GM19463 (cell line): ENCODE measurements at regions not wholly inside any gene's neighbourhood (a gene's known extent, or its start where the extent isn't known, plus 50 kb on each side); places are given as distances from the start of the nearest gene placed in this dataset.

Experiments used
- ATAC-seq: cut with Tn5 transposase; IDR thresholded peaks from one replicate; pipeline ENCODE4 v1.9.1; 2021; ENCODE audit warnings: mild to moderate bottlenecking, moderate library complexity; ENCODE audit not compliant: unreplicated experiment

DNA sequence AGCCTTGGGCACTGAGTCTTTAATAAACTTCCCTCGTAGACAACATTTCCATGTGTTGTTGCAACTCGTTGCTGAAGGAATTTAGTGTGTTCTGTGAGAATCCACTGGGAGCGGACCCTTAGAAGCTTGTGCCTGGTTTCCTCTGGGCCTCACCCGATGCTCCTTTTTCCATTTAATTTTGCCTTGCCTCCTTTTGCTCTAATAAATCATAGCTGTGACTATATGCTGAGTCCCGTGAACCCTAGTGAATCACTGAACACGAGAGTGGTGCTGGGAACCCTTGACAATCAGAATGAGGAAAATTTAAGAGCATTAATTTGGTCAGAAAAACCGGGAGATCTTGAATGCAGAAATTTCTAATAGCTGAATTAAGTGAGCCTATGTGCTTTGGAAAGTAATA lies 291.1 kb upstream of the ZNF608 start:
- no peak for ATAC-seq

DNA sequence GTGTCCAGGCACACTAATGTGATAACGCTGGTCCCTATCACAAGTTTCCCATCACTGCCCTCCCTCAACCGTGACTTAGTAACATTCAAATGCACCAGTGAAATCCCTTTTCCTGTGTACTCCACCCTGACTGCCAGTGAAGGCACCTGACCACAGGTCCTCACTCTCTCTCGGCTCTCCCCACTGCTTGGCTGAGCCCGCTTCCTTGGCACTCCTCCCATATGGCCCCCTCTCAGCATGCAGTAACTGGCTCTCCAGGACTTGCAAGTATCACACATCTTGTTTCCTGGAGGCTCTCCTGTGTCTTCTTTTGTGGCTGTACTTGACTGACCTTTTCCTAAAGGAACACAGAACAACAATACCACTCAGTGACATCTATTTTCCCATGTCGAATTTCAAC lies 292.0 kb upstream of the ZNF608 start:
- no peak for ATAC-seq

DNA sequence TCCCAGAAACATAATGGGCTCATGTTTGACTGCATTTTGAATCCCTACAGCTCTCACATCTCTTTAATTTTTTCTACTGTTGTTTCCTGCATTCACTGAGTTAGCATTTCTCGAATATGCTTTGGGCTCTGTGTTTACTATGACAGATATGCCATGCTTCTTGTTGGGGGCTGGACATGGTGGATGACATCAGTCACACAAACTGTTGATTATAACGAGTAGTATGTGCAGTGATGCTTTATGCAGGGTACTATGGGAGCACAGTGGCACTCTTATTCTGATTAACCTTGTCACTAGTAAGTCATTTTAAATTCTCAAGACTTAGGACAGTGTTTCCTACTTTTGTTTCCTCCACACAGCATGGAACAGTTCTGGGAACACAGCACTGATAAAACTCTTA lies 295.4 kb upstream of the ZNF608 start:
- no peak for ATAC-seq

DNA sequence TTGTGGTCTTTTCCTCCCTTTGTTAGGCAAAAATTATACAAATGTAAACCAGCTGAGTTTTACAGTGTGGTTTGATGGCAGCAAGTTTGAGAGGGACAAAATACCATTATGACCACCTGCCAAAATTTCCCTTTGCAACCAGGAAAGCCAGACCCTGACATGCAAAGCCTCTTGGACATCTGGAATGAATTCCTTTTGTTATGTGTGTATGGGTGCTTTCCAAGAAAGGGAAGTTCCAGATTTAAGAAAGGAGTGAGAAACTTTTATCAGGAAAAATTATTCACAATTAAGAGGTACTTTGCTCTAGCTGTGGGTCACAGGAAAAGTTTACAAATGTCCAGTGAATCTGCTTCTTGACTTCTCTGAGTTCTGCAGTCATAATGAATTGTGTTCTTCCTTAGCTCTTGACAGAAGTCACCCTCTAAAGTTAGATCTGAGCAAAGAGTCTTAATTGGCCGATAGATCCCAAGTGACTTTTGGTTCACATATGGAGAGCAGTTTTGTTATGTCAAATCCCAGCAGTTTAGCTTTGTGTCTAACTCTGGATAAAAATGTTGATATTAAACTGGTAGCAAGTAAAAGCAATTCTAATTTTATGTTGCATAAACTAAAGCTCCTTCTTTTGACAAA lies 295.9 kb upstream of the ZNF608 start:
- no peak for ATAC-seq

DNA sequence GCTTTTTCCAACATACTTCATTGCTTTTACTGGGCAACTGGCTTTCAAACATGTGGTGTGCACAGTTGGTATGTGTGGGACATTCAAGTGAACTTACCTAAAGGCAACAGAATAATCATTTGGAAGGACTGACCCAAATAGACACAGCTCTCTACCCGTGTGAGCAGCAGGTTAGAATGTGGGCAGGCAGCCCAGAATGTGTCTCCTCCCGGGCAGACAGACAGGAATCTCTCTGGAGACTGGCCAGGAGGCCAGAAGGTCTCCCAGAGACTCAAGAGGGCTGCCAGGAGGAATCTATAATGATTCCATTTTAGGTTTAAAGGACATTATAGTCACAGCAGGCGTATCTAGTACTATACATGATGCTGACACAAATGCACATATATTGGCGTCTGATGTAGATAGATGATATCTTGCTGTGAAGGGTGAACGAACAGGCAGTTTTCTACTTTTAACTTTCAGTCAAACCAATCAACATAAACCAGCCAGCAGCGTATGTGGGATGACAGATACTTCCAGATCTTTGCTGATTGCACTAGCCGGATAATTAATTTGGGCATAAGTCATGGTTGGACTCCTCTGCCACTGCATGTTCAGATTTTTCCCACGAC lies 297.4 kb upstream of the ZNF608 start:
- ATAC-seq, result no peak

DNA sequence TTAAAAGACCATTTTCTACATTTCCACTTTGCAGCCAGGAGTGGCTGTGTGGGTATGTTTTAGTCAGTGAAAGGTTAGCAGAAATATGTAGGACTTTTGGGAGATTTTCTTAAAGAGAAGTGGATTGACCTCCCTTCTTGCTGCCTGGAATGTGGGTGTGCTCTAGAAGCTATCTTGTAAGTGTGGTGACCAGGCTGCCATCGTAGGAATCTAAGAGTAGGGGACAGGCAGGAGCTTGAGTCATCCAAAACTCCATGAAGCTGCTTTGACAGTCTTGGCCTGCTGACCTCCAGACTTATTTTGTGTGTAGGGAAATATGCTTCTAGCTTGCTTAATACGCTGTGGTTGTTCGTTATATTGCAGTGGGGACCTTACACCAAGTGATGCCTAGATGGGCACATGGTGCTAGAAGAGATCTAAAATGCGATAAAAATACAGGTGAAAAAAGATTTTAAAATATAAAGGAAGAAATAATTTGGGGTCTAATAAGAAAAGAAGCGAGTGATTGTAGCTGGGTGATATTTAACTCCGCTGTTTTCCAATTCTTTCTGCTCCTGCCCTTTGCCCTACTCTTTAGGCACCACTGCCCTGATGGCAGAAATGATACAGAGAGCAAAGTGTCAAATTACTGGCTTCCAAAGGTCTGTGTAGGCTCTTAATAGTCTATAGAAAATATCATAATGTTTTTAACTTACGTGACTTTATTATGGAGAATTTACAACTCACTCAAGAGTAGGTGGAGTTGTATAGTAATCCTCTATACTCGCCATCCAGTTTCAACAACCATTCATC lies 298.2 kb upstream of the ZNF608 start:
- no peak for ATAC-seq

DNA sequence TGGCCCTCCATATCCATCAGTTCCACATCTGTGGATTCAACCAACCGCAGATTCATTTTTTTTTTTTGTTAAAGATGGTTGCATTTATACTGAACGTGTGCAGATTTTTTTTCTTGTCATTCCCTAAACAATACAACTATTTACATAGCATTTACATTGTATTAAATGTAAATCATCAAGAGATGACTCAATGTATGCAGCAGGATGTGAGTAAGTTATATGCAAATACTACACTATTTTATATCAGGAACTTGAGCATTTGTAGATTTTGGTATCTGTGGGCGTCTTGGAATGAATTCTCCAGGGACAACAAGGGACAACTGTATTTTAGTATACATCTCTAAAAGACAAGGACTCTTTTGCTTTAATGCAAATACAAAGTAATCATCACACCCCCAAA lies 299.2 kb upstream of the ZNF608 start:
- no peak for ATAC-seq

DNA sequence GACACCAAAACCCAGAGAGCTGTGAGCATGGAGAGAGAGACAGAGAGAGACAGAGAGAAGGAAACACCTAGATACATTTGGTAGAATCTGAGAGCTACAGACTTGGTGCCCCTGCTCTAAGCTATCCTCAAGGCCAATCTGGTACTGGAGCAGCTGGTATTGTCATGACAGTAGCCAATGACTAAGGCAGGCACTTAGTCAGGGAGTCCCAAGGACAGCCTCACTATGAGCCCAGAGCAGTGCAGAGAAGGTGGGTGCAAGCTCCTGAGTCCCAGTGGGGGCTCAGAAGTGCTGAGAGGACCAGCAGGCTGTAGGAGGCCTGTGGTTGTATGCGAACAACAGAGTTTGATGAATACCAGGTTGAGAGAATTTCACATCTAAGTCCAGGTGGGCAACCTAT lies 300.4 kb upstream of the ZNF608 start:
- no peak for ATAC-seq

DNA sequence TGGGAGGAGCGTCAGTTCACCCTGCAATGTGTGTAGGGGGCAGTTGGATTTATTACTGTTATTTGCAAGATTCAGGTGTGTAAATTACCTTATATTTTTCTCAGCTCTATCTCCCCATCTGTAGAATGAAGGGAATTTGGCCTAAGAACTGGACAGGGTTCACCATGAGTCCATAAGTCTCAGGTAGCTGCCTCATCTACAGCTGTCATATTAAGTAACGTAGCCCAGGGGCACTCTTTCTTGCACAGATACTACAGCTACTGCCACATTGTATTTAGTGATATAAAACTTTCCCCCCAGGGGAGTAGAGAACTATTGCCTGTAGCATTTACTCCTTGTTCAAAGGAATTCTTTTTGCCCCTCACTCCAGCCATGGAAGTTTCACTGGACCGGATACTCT lies 301.4 kb upstream of the ZNF608 start:
- ATAC-seq, result no peak

DNA sequence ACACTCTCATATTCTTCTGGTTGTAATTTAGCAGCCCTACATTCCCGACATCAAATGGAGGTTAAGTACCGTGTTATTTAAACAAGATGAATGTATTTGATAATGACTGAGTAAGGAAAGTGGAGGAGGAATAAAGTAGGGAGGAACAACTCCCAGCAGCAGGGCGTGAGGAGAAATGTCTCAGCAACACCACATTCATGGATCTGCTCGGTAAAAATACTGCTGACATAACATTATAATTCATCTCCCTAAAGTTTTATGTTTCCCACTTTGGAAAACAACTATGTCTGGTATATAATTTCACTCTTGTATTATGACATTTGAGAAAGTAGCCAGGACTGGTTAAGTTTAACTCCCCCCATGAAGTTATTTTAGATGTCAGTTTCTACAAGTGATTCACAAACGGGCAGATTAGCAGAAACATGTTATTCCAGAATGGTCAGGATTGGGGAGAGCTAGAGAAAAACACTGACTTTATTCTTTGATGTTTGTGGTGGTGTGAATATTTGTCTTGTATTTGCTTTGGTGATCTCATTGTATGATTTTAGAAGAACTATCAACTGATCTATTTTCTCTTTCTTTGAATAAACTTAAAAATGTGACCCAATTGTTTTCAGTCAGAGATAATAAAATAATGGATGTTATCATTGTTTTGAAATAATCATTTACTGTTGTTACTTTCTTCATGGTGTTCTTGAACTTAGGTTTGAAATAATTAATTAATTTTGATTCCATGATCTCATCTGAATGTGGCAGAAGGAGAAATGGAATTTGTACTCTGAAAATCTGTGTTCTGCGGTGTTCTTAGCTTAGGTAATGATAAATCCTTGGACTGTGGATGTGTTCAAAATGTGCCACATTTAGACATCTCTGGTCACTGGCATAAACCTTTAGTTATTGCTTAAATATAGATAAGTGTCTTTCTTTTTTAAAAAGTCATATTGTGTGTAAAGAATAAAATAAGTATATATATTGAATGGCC lies 303.6 kb upstream of the ZNF608 start:
- ATAC-seq, result no peak

DNA sequence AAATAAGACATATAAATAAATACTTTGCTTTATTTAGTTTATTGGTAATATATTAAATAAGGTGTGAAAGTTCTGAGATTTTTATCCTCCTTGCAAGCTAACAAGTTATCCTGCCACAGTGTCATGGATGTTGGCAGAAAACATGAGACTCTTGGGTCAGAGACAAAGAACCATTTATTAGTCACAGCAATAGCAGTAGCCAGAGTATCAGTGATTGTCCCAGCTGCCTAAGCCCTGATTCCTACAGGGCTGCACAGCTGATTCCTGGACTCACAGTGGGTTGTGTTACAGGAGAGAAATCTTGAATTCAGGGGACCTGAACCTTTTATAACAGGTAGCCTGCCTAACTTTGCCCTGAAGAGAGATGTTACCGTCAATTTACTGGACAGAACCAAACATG lies 304.5 kb upstream of the ZNF608 start:
- no peak for ATAC-seq

DNA sequence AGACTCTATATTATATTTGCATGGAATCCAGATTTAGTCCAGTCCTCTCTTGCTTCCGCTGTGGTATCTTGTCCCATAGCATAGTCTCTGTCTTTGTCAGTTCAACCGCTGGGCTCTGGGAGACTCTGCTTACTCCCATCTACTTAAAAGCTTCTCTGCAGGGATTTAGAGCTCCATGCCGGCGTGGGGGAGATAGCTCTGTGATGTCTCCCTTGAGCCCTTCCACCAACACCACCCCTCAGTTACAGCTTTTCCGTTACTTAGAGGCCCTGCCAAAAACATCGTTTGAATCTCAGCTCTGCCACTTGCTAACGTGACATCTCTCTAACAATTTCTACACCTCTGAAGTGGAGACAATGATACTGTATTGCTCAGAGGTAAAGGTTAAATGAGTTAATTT lies 306.1 kb upstream of the ZNF608 start:
- no peak for ATAC-seq

DNA sequence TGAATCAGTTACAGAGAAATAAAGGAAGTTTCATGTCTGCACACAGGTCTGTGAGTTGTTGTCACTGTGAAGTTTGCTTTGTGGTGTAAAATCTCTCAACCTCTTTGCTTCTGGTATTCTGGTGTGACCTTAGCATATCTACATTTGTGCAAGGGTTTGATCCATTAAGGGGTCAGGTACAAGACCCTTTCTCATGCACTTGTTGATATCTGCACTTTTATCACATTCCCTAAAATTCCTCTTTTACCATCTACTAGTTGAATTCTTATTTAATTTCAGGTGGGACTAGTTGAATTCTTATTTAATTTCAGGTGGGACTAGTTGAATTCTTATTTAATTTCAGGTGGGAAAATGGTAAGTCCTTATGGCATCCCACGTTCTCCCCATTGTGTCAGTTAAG lies 306.7 kb upstream of the ZNF608 start:
- ATAC-seq, result no peak

DNA sequence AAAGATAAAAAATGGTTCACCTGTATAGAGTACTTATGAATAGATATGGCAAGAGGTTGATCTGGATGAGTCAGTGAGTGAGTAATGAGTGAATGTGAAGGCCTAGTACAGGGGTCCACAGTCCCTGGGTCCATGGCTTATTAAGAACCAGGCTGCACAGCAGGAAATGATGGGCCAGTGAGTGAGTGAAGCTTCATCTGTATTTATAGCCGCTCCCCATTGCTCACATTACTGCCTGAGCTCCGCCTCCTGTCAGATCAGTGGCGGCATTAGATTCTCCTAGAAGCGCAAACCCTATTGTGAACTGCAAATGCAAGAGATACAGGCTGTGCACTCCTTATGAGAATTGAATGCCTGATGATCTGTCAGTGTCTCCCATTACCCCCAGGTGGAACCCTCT lies 307.7 kb upstream of the ZNF608 start:
- ATAC-seq, result no peak

DNA sequence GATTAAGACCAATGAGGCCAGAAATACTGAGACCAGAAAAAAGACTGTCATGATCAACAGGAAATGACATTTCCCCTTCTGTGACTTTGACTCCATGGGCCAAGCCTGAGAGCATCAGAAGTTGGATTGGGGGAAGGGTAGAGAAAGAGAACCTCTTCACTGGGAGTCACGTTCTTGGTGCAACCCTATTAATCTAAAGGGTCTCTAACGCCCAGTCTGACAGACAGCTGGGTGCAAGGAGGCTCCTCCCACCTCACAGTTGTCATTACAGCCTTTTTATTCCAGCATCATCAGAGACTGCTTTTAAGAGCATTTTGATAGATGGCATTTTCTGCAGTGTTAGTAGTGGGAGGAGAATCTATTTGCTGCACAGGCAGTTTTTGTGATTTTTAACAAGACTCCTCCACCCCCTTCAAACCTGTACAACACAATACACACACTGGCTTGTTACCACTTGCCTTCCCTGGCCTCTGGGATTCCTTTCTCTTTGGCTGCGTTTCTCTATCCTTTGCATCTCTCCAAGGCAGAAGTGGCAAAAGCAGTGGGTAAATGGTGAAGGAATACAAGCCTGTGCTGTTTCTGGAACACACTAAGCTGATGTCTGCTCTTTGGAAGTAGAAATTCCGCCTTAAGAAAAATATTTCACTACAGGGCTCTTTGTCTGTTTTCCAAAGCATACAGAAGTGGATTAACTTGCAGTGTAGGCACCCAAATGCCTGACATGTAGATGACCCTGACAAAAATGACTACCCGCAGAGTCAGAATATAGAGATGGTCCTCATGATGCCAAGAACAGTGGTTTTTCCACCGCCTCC lies 310.4 kb upstream of the ZNF608 start:
- ATAC-seq, result no peak

DNA sequence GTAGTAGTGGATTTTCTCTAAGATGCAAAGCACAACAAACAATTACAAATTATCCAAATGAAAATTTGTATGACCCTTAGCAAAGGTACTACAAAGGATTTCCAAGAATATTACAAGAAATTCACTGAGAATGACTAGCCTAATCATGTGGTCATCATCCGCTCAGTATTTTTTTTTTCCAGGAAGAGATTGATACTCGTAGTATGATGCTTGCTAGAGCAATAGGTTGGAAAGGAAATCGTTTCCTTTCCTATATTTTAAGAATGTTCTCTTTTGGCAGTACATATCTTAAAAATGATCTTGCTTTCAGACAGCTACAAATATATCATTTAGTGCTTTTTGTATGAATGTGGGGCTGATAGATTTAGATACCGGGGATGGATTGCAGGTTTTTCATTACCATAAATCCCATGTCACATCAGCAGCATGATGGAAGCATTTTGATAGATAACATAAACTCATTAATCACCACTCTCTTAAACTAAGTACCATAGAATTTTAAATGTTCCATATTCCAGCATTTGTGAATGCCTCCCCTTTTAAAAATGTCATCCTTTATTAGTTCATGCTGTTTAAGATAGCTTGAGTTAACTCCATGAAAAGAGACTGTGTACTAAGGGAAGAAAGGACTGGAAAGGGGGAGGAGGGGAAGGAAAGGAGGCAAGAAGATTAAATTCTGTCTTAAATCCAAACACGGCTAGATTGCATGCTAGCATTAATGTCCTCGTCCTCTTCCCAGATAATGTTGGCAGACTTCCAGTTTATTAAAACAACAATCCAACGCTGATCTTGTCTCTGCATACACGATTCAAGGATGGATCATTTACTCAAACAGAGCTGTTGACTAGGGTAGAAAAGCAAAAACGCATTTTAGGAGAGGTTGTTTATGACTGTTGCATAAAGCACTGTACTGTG lies 311.7 kb upstream of the ZNF608 start:
- ATAC-seq, result no peak

DNA sequence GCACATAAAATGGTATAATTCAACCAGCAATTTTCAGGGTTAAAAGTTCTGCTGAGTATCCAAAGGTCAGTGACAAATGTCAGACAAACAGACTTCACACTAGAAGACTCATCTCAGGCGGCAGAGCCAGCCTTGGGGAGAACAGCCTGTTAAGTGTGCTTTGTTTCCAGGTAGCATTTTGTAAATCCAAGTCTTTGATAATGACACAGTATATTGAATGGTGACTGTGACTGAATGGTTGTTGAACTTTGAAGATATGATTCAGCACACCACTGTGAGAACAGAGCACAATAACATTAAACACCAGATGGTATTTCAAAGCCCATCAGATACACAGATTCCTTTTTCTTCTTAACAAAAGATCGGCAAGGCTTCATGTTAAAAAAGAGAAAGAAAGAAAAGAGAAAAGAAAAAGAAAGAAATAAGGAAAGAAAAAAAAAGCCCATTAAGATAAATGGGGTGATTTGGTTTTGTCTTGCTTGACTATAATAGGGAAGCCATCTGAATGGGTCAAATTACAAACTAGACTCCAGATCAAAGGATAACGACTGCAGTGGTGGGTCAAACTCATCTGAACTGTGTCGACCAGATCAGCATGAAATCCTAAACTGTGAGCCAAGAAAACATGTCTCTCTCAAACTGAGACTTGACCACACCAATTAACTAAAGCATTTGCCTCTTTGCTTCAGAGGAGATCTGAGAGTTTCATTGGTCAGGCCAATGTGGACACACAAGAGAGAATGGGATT lies 313.0 kb upstream of the ZNF608 start:
- no peak for ATAC-seq

DNA sequence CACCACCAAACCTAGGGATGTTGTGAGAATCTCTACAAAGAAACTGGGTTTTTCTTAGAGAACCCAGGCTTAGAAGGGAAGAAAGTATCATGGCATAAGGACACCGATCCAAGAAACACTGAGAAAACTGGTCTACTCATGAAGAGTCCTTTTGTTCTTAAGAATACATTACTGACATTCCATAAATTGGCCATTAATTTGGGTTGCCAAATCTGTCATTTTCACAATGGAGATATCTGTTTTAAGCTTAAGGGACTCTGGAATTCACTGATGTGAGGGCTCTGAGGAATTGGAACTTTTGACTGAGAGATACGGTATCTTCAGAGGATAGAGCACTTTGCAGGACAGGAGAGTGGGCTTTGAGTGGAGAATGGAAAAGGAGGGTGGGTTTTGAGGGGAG lies 315.3 kb upstream of the ZNF608 start:
- no peak for ATAC-seq
